22Rv1 (cell line): ENCODE measurements at regions not wholly inside any gene's neighbourhood (a gene's known extent, or its start where the extent isn't known, plus 50 kb on each side); places are given as distances from the start of the nearest gene placed in this dataset.
A peak's percentile ranks its signal among the peaks of the same experiment; 100 is the strongest.

ENCODE experiments used
- H3K27ac ChIP-seq: fragments of 450-650 bp; 2 replicates; pipeline ENCODE4 v1.5.1; 2017
- CTCF ChIP-seq: fragments of 450-650 bp; IDR thresholded peaks from 2 replicates; pipeline ENCODE4 v1.5.1; 2017; ENCODE audit warnings: mild to moderate bottlenecking
- ZFX ChIP-seq: fragments of 450-650 bp; IDR thresholded peaks from 2 replicates; pipeline ENCODE4 v1.6.1; 2017; ENCODE audit warnings: antibody characterized with exemption, borderline replicate concordance

DNA sequence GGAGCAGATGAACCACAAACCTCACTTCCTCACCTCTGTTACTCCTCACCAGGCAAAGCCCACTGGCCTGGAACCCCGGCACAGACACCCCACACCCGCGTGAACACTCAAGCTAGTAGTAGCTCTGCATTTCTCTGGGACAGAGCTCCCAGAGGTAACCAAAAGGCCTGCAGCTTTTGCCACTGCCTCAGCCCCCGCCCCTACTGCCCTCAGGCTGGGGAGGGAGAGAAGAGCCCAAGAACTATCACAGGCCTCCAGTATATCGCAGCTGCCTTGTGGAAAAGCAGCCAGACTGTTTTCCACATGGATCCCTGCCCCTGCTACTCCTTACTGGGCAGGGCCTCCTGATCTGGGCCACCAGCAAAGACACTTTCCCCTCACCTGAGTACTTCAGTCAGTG, 728.7 kb upstream of the ACTRT1 start:
- TF ChIP-seq CTCF (no peak), ZFX (no peak)
- H3K27ac ChIP-seq, result no peak overlapping the region

DNA sequence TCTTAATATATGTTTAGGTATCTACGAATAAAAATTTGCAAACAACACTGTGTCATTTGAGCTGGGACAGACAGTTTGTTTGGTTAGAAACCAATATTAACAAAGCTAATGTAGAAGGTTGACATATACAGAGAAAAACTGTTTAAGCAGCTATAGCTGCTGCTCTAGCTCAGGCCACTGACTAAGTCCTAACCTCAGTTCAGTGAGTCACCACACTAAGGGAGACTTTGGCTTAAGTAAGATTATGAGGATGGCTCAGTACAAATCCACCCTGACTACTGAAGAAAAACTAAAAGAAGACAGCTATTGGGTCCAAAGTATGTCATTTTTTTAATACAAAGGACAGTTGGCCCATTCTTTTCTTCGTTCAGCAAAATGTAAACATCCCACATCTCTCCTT, 717.3 kb upstream of the ACTRT1 start:
- no peak overlapping the region for H3K27ac ChIP-seq
- no peak for TF ChIP-seq CTCF
- TF ChIP-seq ZFX, result no peak

DNA sequence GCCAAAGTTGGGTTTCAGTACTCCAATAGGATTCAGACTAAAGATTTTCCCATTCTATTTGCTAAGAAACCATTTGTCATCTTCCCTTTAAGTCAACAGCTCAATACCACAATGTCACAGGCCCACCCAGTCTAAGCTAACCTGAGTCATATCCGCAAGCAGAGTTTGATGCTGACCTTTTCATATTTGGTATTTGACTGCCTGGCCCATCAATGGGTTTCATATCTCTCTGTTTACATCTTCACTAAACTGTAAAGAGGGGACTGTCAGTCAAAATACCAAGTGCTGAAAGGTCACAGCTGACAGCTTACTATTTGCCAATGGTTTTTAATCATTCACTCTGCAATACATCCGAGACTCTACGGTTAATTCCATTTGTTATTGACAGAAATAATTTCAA, 707.5 kb upstream of the ACTRT1 start:
- no peak for TF ChIP-seq CTCF
- no peak for TF ChIP-seq ZFX
- H3K27ac ChIP-seq, result no peak overlapping the region

DNA sequence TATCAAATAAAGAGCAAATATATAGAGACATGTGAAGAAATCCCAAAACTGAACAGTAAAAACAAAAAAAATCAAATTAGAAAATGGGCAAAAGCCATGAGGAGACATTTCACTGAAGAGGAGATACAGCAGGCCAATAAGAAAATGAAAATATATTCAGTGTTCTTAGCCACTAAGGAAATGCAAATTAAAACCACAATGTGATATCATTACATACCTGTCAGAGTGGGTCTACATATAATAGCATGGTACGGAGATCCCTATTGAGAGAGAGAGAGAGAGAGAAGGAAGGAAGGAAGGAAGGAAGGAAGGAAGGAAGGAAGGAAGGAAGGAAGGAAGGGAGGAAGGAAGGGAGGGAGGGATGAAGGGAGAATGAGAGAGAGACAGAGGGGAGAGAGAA, 707.0 kb upstream of the ACTRT1 start:
- no peak overlapping the region for H3K27ac ChIP-seq

GRCh38 chrX:128754130-128754529, 701.9 kb upstream of the ACTRT1 start:
- no peak for TF ChIP-seq ZFX
- TF ChIP-seq CTCF, result no peak
- H3K27ac ChIP-seq, result no peak overlapping the region

More for the DNA sequence above, 707.0 kb upstream of the ACTRT1 start:
- no peak for TF ChIP-seq ZFX
- no peak for TF ChIP-seq CTCF

GRCh38 chrX:128739539-128739938, 687.3 kb upstream of the ACTRT1 start:
- H3K27ac ChIP-seq, result peak overlapping the region; percentile 64
- TF ChIP-seq CTCF, result no peak
- no peak for TF ChIP-seq ZFX

- TF ChIP-seq ZFX, result no peak
- no peak for TF ChIP-seq CTCF
- H3K27ac ChIP-seq, result no peak overlapping the region
Observed at GRCh38 chrX:128728943-128729342, 676.7 kb upstream of the ACTRT1 start.
